Cardiac muscle cell (in vitro differentiated cells and primary cell): ENCODE measurements at regions not wholly inside any gene's neighbourhood (a gene's known extent, or its start where the extent isn't known, plus 50 kb on each side); places are given as distances from the start of the nearest gene placed in this dataset.

ENCODE experiments used
- DNase-seq, 2 donors: peaks; one replicate each; pipeline versions ENCODE4 v3.0.0 to v3.0.0-alpha.2; 2010 to 2017; ENCODE audit warnings: low read depth in 1 of 2, low spot score in 1 of 2
- H3K27ac ChIP-seq: fragments of 200-600 bp; sonication (generic); 2 replicates; pipeline ENCODE4 v1.5.1; 2016
- H3K27me3 ChIP-seq: fragments of 200-600 bp; sonication (generic); 2 replicates; pipeline ENCODE4 v1.6.0; 2016; ENCODE audit warnings: control low read depth
- H3K36me3 ChIP-seq: fragments of 200-600 bp; sonication (generic); 2 replicates; pipeline ENCODE4 v1.5.1; 2016; ENCODE audit warnings: control low read depth
- H3K4me1 ChIP-seq: fragments of 200-600 bp; sonication (generic); 2 replicates; pipeline ENCODE4 v1.8.1; 2017; ENCODE audit warnings: low read depth, mild to moderate bottlenecking, mixed run types
- H3K4me3 ChIP-seq: fragments of 200-600 bp; sonication (generic); 2 replicates; pipeline ENCODE4 v1.5.1; 2016; ENCODE audit warnings: mild to moderate bottlenecking
- H3K9me3 ChIP-seq: fragments of 200-600 bp; sonication (generic); 2 replicates; pipeline ENCODE4 v1.5.1; 2017; ENCODE audit warnings: low read depth, mild to moderate bottlenecking, control low read depth
- CTCF ChIP-seq: IDR thresholded peaks from 2 replicates; pipeline ENCODE4 v1.5.1; 2012; ENCODE audit warnings: low read depth, mild to moderate bottlenecking, low read length

GRCh38 chr6:4012826-4013225, 66.1 kb downstream of the FAM217A start:
- no peak for DNase-seq
- Histone ChIP-seq H3K4me3 (no peak overlapping the region), H3K9me3 (no peaks in the 10 kb centered on the region), H3K27me3 (no peaks in the 10 kb centered on the region), H3K36me3 (peaks cover 3% of the 10 kb centered on the region), H3K4me1 (peaks cover 8% of the 10 kb centered on the region), H3K27ac (no peak overlapping the region)
- no peak for TF ChIP-seq CTCF

- Histone ChIP-seq H3K9me3 (no peaks in the 10 kb centered on the region), H3K36me3 (peaks cover 3% of the 10 kb centered on the region), H3K4me1 (peaks cover 7% of the 10 kb centered on the region), H3K27me3 (no peaks in the 10 kb centered on the region), H3K4me3 (peak overlapping the region; percentile 64), H3K27ac (peak overlapping the region; percentile 98)
- TF ChIP-seq CTCF, result no peak
- DNase-seq, result no peak
Observed at GRCh38 chr6:4017058-4017739, 61.7 kb downstream of the FAM217A start.

- TF ChIP-seq CTCF, result no peak
- no peaks in the 10 kb centered on the region for H3K9me3 ChIP-seq
- H3K4me1 ChIP-seq, result peaks cover 11% of the 10 kb centered on the region
Observed at GRCh38 chr6:4017834-4018170, 61.1 kb downstream of the FAM217A start.

GRCh38 chr6:4018171-4018923, 60.6 kb downstream of the FAM217A start:
- TF ChIP-seq CTCF, result peak; percentile 47
- DNase-seq, result peak; percentile 97
- peaks cover 17% of the 10 kb centered on the region for H3K4me1 ChIP-seq

More at GRCh38 chr6:4017834-4018170, 61.1 kb downstream of the FAM217A start:
- Histone ChIP-seq H3K27me3 (no peaks in the 10 kb centered on the region), H3K27ac (peak overlapping the region; percentile 98), H3K4me3 (peak overlapping the region; percentile 64), H3K36me3 (peaks cover 3% of the 10 kb centered on the region)
- DNase-seq, result peak; percentile 23 to 46

More at GRCh38 chr6:4018171-4018923, 60.6 kb downstream of the FAM217A start:
- peak overlapping the region; percentile 98 for H3K27ac ChIP-seq
- no peaks in the 10 kb centered on the region for H3K9me3 ChIP-seq
- no peaks in the 10 kb centered on the region for H3K27me3 ChIP-seq
- H3K4me3 ChIP-seq, result peak overlapping the region; percentile 64
- H3K36me3 ChIP-seq, result peaks cover 3% of the 10 kb centered on the region
